ENCODE measurements at regions not wholly inside any gene's neighbourhood (a gene's known extent, or its start where the extent isn't known, plus 50 kb on each side); places are given as distances from the start of the nearest gene placed in this dataset.

- no peak for DNase-seq
Measured at GRCh38 chr4:38230821-38231563, 270.8 kb downstream of the PTTG2 start.

- DNase-seq, result no peak
Measured at GRCh38 chr4:38231626-38232025, 271.4 kb downstream of the PTTG2 start.

GRCh38 chr4:38232741-38233140 lies 272.5 kb downstream of the PTTG2 start:
- no peak for DNase-seq

- DNase-seq, result no peak
Measured at GRCh38 chr4:38233727-38234480, 273.7 kb downstream of the PTTG2 start.

- no peak for DNase-seq
Measured at GRCh38 chr4:38235354-38235753, 275.2 kb downstream of the PTTG2 start.

GRCh38 chr4:38236003-38236402 lies 275.8 kb downstream of the PTTG2 start:
- DNase-seq, result no peak

GRCh38 chr4:38236503-38236902 lies 276.3 kb downstream of the PTTG2 start:
- DNase-seq, result no peak

GRCh38 chr4:38237139-38237538 lies 276.9 kb downstream of the PTTG2 start:
- no peak for DNase-seq

GRCh38 chr4:38241541-38241940 lies 281.3 kb downstream of the PTTG2 start:
- DNase-seq, result no peak

- no peak for DNase-seq
Measured at GRCh38 chr4:38242101-38242500, 281.9 kb downstream of the PTTG2 start.

- DNase-seq, result peak; percentile 8
Measured at GRCh38 chr4:38242822-38243387, 282.7 kb downstream of the PTTG2 start.

GRCh38 chr4:38243388-38244053 lies 283.3 kb downstream of the PTTG2 start:
- DNase-seq, result no peak

GRCh38 chr4:38254825-38255224 lies 294.6 kb downstream of the PTTG2 start:
- DNase-seq, result no peak

GRCh38 chr4:38255572-38255971 lies 295.4 kb downstream of the PTTG2 start:
- DNase-seq, result no peak

GRCh38 chr4:38266616-38267015 lies 306.4 kb downstream of the PTTG2 start:
- no peak for DNase-seq

- no peak for DNase-seq
Measured at GRCh38 chr4:38268108-38268820, 308.1 kb downstream of the PTTG2 start.

- no peak for DNase-seq
Measured at GRCh38 chr4:38268837-38269236, 308.6 kb downstream of the PTTG2 start.

- DNase-seq, result no peak
Measured at GRCh38 chr4:38273407-38273806, 313.2 kb downstream of the PTTG2 start.

- no peak for DNase-seq
Measured at GRCh38 chr4:38275331-38276100, 315.3 kb downstream of the PTTG2 start.

GRCh38 chr4:38278255-38278654 lies 318.1 kb downstream of the PTTG2 start:
- DNase-seq, result no peak

GRCh38 chr4:38279077-38279476 lies 318.9 kb downstream of the PTTG2 start:
- DNase-seq, result no peak
